ENCODE measurements at regions not wholly inside any gene's neighbourhood (a gene's known extent, or its start where the extent isn't known, plus 50 kb on each side); places are given as distances from the start of the nearest gene placed in this dataset.

DNA sequence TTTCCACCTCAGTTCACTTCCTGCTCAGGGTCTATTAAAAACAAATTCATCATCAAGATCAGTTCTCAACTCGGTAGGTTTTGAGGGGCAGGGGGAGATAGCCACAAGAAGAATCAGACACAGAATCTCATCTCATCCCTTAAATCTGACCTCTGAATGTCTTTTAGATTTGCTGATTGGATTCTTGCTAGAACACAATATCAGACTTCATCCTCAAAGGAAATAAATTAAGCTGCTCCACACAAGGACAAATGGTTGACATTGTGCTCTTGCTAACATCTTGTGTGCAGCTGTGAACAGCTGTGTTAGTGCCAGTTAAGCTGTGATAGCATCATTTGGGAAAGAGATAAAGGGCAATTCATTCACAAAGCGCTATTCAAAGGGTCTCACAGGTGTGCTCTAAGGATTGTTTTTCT is 184.0 kb upstream of the ADAMTS9 start:
- Mint-ChIP-seq H3K4me3 (ENCODE audit: unreplicated experiment) (no peak overlapping the region), H3K4me1 (ENCODE audit: low read depth, unreplicated experiment) (no peaks in the 10 kb centered on the region), H3K9me3 (ENCODE audit: unreplicated experiment) (no peaks in the 10 kb centered on the region), H3K27ac (ENCODE audit: unreplicated experiment) (no peak overlapping the region), H3K36me3 (ENCODE audit: insufficient read depth, unreplicated experiment) (no peaks in the 10 kb centered on the region), H3K27me3 (ENCODE audit: insufficient read depth, unreplicated experiment) (no peaks in the 10 kb centered on the region)
- POLR2A ChIA-PET = no interaction called here
- no peaks in the 10 kb centered on the region for H3K4me1 ChIP-seq
- no peak for DNase-seq
- CTCF ChIA-PET = interaction anchor here (0.6 kb wide), 1 partner anchor 129 kb away, joined by 10 read pairs; no protein-coding TSS in a partner anchor
- no peaks in the 10 kb centered on the region for H3K9me3 ChIP-seq
- no peaks in the 10 kb centered on the region for H3K27me3 ChIP-seq (replicated peaks; ENCODE audit: control insufficient read depth, insufficient read depth, low read length)
- H3K36me3 ChIP-seq (ENCODE audit: control insufficient read depth, insufficient read depth, low read length) = no peaks in the 10 kb centered on the region
- TF ChIP-seq, protein P1, sequence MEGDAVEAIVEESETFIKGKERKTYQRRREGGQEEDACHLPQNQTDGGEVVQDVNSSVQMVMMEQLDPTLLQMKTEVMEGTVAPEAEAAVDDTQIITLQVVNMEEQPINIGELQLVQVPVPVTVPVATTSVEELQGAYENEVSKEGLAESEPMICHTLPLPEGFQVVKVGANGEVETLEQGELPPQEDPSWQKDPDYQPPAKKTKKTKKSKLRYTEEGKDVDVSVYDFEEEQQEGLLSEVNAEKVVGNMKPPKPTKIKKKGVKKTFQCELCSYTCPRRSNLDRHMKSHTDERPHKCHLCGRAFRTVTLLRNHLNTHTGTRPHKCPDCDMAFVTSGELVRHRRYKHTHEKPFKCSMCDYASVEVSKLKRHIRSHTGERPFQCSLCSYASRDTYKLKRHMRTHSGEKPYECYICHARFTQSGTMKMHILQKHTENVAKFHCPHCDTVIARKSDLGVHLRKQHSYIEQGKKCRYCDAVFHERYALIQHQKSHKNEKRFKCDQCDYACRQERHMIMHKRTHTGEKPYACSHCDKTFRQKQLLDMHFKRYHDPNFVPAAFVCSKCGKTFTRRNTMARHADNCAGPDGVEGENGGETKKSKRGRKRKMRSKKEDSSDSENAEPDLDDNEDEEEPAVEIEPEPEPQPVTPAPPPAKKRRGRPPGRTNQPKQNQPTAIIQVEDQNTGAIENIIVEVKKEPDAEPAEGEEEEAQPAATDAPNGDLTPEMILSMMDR (IDR thresholded peaks at IDR 0.05; ENCODE audit: insufficient read depth in 1 of 2, low read depth in 1 of 2, low read length in 1 of 2, severe bottlenecking in 1 of 2, unreplicated experiment in 1 of 2) = no peak
- H3K4me3 ChIP-seq (ENCODE audit: low read depth, low read length) = no peak overlapping the region
- BruUV-seq (replicated peaks) = no TSS peak
- intact Hi-C loops (cut with micrococcal nuclease; ENCODE audit: unreplicated experiment) = no loop called here

DNA sequence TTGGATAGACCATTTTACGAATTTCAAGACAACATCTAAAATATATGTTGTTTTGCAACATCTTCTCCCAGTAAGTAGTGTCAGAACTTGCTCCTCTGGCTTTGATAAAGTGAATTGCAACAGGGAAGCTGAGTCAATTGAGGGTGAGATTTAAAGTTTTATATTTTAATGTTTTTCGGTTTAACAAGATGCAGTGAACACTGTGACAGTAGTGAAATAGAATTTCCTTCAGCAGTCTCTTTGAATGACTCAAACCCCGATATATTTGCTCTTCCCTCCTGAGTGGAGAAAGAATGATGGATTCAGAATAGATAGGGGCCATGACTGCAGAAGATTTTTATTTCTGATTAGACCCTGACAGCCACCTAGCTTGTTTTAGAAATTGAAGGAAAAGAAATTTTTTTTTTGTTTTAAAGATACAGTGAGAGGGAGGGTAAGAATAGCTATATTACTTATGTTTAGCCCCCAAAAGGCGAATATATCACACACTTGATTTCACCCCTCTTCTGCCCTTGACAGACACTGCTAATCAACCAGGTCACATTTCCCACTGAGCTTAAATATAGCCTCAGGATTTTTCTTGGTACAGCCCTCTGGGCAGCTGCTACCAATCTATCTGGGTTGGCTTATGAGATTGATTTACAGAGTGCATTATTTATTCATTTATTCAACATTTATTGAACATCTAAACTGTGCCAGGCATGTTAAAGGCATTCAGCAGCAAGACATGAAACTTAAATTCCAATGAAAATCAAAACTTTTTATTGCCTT is 183.3 kb upstream of the ADAMTS9 start:
- Histone ChIP-seq H3K27me3 (replicated peaks; ENCODE audit: control insufficient read depth, insufficient read depth, low read length) (no peaks in the 10 kb centered on the region), H3K4me3 (ENCODE audit: low read depth, low read length) (no peak overlapping the region), H3K9me3 (no peaks in the 10 kb centered on the region), H3K4me1 (no peaks in the 10 kb centered on the region), H3K36me3 (ENCODE audit: control insufficient read depth, insufficient read depth, low read length) (no peaks in the 10 kb centered on the region)
- no peaks in the 10 kb centered on the region for H3K36me3 Mint-ChIP-seq (ENCODE audit: insufficient read depth, unreplicated experiment)
- H3K4me1 Mint-ChIP-seq (ENCODE audit: low read depth, unreplicated experiment) = no peaks in the 10 kb centered on the region
- ChIA-PET POLR2A (no interaction called here), CTCF (no interaction called here)
- no TSS peak for BruUV-seq (replicated peaks)
- no peak for DNase-seq
- no peak overlapping the region for H3K27ac Mint-ChIP-seq (ENCODE audit: unreplicated experiment)
- intact Hi-C loops (cut with micrococcal nuclease; ENCODE audit: unreplicated experiment) = no loop called here
- no peaks in the 10 kb centered on the region for H3K27me3 Mint-ChIP-seq (ENCODE audit: insufficient read depth, unreplicated experiment)
- H3K4me3 Mint-ChIP-seq (ENCODE audit: unreplicated experiment) = no peak overlapping the region
- no peaks in the 10 kb centered on the region for H3K9me3 Mint-ChIP-seq (ENCODE audit: unreplicated experiment)
- TF ChIP-seq, protein P1 (IDR thresholded peaks at IDR 0.05; ENCODE audit: insufficient read depth in 1 of 2, low read depth in 1 of 2, low read length in 1 of 2, severe bottlenecking in 1 of 2, unreplicated experiment in 1 of 2) = no peak

DNA sequence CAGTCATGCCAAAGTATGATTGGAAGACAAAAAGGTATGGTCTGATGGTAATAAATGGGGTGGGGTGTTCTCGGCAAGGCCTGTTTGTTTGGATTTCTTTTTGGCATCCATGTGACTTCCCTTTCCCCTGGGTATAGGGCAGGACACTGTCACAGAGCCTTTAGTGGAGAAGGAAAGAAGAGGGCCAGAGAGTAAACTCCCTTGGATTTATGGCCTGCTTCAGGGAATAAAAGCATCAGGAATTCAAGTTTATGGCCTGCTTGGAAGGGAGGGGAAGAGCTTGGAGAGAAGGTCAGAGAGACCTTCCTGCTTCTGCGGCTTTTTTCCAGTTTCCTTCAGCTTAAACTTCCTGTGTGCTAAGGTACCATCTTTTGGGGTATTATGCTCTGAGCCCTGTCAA is 179.4 kb upstream of the ADAMTS9 start:
- H3K27me3 ChIP-seq (replicated peaks; ENCODE audit: control insufficient read depth, insufficient read depth, low read length) = no peaks in the 10 kb centered on the region
- Mint-ChIP-seq H3K9me3 (ENCODE audit: unreplicated experiment) (peaks cover under 1% of the 10 kb centered on the region), H3K27me3 (ENCODE audit: insufficient read depth, unreplicated experiment) (no peaks in the 10 kb centered on the region), H3K36me3 (ENCODE audit: insufficient read depth, unreplicated experiment) (no peaks in the 10 kb centered on the region), H3K4me1 (ENCODE audit: low read depth, unreplicated experiment) (no peaks in the 10 kb centered on the region), H3K27ac (ENCODE audit: unreplicated experiment) (no peak overlapping the region), H3K4me3 (ENCODE audit: unreplicated experiment) (no peak overlapping the region)
- no peak for DNase-seq
- no TSS peak for BruUV-seq (replicated peaks)
- TF ChIP-seq, protein P1 (IDR thresholded peaks at IDR 0.05; ENCODE audit: insufficient read depth in 1 of 2, low read depth in 1 of 2, low read length in 1 of 2, severe bottlenecking in 1 of 2, unreplicated experiment in 1 of 2) = no peak
- no peak overlapping the region for H3K4me3 ChIP-seq (ENCODE audit: low read depth, low read length)
- no peaks in the 10 kb centered on the region for H3K36me3 ChIP-seq (ENCODE audit: control insufficient read depth, insufficient read depth, low read length)
- CTCF ChIA-PET = no interaction called here
- intact Hi-C loops (cut with micrococcal nuclease; ENCODE audit: unreplicated experiment) = no loop called here
- H3K9me3 ChIP-seq = no peaks in the 10 kb centered on the region
- H3K4me1 ChIP-seq = no peaks in the 10 kb centered on the region
- POLR2A ChIA-PET = no interaction called here

Measured in Caco-2 (cell line).